Renal pelvis (tissue), 1 donor: ENCODE measurements at regions not wholly inside any gene's neighbourhood (a gene's known extent, or its start where the extent isn't known, plus 50 kb on each side); places are given as distances from the start of the nearest gene placed in this dataset.
"Not testable (repeated sequence)": the region's sequence is repeated elsewhere in the genome, so short reads cannot be mapped to it uniquely, and the experiment has no call there.

Source experiments
- DNase-seq: peaks from one replicate; pipeline ENCODE4 v3.0.0-alpha.2; 2013

DNA sequence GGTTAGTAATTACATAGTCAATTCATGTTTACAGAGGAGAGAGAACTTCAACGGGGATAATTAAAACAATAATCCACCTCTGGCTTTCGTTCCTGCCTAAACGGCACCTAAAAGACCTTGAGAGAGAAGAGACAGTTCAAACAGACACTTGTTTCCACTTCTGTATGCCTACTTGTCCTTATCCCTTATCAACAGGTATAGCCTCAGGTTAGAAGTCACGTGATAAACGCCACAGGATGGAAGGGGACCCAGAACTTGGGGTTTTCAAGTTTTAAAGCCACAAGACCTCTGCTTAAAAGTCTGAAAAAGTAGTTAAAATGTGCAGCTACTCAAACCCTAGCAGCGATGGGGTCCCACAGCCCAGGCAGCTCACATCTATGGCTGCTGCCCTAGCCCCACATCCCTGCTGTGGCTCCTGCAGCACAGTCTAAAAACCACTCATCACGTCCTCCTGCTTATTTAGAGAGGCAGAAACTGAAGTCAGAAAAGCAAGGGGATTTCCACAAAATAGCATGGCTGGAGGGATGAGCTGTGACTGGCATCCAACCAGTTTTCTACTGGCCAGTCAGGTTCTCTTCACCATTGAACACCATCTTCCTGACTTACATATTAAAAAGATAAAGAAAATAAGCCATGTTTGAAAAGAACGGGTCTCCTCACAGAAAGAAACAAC lies 51.2 kb upstream of the SEC16B start:
- no peak for DNase-seq

DNA sequence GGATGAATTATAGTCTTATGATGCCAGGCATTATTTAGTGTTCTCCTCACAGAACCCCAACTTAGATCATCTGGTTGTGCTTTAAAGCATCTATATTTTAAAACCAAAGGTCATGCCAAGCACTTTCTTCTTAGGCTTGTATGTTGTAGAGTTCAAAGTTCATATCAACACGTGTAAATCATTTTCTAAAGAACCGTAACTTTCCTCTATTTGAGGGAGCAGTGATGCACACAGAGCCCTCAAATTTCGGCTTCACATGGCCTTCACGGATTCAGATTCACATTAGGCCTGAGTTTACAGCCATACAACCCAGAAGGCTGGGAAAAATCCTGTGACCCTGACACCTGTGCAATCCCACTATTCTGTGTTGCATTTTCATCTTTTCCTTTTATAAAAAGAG lies 52.1 kb upstream of the SEC16B start:
- no peak for DNase-seq

DNA sequence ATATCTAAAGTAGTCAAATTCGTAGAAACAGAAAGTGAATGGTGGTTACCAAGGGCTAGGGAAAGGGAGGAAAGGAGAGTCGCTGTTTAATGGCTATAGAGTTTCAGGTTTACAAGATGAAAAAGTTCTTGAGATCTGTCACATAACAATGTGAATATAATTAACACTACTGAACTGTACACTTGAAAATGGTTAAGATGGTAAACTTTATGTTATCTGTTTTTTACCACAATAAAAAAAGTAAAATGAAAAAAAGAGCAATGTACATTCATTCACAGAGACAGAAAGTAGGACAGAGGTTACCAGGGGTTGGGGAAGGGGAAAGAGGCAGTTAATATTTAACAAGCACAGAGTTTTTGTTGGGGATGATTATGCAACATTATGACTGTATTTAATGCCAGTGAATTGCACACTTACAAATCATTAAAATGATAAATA lies 53.3 kb upstream of the SEC16B start:
- no peak for DNase-seq

DNA sequence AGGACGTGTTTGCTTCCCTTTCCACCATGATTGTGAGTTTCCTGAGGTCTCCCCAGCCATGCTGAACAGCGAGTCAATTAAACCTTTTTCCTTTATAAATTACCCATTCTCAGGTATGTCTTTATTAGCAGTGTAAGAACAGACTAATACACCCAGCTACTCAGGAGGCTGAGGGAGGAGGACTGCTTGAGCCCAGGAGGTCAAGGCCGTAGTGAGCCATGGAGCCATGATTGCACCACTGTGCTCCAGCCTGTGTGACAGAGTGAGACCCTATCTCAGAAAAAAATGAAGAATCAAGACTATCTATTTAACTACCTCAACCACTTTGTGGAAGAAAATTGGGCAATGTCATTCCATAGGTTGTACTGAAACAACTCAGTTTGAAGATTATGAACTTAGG lies 54.6 kb upstream of the SEC16B start:
- no peak for DNase-seq

DNA sequence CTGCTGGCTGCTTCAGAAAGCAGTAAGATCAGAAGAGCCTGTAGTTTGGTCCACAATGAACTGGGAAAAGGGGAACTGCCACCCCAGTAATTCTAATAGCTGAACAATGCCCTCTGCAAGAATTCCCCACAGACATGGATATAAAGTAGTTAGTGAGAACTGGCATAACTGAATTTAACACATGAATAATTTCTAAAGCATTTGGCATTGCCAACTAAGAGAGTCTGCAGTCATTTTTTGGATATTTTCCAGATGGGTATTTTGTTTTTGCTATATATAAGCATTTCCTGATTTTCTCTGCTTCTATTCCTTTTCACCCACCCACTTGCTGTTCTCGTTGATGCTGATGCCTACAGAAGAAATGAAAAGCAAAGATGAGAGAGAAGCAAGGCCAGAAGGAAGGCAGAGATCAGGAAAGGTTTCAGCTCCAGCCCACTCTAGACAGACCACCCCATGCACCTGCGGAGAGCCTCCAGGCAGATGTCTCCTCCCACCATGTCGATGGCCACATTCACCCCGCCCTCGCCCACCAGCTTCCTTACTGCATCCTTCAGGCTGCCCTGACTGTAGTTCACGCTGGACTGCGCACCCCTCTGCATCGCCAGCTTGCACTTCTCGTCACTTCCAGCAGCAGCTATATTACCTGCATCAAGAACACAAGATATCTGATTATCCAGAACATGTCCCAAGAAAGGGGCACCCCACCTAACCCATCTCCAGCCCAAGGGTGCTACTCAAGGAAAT lies 55.9 kb upstream of the SEC16B start:
- DNase-seq = no peak

DNA sequence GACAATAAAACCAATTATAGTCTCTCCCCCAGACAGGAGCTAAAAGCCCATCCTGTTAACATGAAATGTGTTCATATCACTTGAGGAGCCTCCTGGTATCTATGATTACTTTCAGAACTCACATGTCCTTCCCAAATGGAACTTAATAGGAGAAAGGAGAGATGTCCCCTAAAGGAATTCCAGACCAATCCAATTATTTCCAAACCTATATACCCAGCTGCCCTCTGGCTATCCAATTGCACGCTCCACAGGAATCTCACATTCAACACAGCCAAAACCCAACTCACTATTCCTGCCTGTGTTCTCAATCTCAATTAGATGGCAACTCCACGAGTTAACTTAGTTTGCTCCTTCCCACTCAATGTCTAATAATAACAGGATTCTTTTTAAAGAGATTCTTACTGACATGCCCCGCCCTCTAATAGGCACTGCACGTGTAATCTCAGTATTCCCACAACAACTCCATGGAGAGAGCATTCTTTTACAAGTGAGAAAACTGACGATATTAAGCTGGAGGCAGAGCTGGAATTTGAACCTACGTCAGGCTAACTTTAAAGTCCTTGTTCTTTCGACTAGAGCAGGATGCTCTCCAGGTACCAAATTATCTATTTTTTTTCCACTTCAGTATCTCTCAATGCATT lies 59.1 kb upstream of the SEC16B start:
- DNase-seq = no peak

DNA sequence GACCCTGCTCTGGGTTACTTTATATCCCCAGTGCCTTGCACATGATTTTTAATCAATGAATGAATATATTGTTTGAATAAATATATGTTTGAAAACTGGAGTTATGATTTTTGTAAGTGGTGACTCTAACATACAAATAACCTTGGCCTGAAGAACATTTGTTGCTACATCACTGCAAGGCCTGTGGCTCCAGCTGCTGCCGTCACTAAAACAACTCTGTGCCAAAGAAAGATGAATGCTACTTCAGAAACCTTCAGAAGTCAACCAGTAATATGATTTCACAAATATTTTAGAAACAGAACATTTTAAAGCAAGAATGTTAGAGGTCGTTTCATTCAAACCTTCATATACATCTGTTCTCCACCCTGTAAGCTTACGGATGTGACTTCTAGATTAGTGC lies 60.6 kb upstream of the SEC16B start:
- no peak for DNase-seq

DNA sequence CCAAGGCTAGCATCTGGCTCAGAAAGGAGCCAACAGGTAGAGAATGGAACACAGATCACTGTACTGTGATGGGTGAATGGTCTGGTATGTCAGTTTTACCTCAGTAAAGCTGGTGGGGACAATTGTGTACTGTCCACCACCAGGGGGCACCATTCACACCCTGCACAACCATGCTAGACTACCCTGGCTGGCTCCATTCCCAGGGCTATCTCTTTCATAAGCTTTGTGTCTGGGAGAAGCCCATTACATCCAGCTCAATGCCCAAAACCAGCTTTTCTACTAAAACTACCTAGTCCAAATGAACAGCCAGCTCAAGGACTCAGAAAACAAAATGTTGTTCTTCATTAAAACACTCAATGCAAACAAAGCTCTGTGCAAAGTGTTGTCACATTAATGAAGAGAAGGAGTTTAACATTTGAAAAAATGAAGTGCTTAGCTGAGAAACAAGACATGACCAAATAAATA lies 62.0 kb upstream of the RASAL2 start:
- peak; percentile 77 for DNase-seq

DNA sequence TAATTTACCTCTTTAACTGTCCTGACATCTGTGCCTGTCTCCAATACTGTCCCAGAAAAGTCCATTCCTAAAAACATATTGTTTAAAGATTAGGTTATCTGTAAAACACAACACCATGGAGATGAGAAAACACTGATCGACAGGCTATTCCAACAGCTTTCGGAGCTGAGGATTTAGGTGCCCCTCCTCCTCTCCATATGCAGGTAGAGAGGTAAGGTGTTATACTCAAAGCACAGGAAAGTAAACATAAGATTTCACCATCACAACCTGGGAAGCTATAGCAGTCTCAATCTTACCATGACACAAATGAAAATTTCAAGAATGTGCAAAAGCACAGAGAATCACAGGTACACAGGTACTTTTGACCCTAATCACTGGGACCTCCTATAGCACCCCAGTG lies 60.9 kb upstream of the RASAL2 start:
- no peak for DNase-seq

DNA sequence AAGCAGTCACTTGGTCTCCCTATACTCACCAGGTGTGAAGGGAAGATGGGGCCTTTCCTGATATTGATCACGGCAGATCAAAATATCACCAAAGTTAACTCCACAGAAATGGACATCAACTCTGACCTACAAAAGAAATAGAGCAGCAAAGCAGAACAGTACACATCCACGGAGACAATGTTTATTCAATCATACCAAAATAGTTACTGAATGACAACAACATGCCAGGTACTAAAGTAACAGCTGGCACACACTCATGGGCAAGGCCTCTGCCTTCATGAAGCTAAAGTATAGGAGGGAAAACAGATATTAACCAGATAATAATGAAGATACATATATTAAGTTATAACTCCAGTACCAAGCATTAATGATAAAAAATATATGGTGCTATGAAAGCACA lies 59.2 kb upstream of the RASAL2 start:
- DNase-seq = no peak

DNA sequence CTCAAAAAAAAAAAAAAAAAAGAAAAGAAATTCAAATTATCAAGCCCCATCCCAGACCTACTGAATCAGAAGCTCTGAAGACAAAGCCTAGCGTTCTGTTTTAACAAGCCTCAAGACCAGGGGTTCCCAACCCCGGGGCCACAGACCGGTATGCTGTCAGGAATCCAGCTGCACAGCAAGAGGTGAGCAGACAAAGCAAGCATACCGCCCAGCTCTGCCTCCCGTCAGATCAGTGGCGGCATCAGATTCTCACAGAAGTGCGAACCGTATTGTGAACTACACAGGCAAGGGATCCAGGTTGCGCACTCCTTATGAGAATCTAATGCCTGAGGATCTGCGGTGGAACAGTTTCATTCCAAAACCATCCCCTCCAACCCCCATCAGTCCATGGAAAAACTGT lies 57.8 kb upstream of the RASAL2 start:
- no peak for DNase-seq

DNA sequence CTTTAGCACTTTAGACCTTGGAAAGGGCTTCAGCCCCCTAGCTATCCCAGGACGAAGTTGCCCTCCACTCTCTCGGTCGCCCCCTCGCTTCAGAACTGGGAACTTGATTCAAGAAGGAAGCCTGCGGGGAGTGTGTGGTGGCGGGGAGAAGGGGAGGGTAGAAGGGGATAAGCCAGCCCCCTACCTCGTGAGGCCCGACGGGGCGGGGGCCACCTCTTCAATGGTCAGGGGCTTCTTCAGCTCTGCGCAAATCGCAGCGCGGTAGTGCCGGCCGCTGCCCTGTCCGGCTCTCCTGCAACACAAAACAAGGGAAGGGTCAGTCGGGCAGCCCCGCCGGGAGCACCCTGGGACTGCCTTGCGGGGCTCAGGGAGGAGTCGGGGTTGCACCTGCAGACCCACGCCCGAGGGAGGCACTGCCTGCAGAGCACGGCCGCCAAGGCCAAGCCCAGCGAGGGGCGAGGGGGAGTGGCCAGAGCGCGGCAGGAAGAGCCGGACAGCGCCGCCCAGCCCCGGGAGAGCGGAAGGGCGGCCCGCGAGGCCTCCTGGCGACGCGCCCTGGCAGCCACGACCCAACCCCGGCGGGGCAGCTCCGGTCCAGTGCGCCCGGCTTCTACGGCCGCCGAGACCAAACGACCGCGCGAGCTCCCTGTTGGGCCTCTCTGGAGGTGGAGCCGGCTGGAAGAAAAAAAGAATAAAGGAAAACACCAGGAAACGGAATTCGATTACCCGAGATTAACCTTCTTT lies 56.2 kb upstream of the RASAL2 start:
- DNase-seq = peak; percentile 83

DNA sequence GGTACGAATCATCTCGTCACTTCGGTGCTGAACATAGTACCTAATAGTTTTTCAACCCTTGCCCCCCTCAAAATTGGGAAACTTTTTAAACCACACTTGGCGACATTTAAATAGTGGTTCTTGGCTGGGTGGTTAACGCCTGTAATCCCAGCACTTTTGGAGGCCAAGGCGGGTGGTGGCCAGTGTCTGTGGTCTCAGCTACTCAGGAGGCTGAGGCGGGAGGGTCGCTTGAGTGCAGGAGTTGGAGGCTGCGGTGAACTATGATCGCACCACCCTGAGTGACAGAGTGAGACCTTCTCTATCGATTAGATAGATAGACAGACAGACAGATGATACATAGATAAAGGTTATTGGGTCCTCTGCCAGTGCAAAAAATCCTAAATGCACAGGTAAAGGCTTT lies 55.5 kb upstream of the RASAL2 start:
- DNase-seq = no peak

DNA sequence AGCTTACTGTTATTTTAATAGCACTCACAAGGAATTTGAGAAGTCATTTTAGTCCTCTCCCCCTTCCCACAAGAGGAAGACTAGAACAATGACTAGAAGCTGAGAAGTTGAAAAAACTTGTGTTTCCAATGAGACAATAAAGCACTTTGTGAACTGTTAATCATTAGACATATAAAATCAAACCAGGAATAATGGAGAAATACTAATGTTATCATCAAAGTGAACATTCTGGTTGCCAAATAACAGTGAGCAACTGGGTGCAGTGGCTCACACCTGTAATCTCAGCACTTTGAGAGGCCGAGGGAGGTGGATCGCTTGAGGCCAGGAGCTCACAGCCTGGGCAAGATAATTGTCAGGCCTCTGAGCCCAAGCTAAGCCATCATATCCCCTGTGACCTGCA lies 54.0 kb upstream of the RASAL2 start:
- DNase-seq = no peak

DNA sequence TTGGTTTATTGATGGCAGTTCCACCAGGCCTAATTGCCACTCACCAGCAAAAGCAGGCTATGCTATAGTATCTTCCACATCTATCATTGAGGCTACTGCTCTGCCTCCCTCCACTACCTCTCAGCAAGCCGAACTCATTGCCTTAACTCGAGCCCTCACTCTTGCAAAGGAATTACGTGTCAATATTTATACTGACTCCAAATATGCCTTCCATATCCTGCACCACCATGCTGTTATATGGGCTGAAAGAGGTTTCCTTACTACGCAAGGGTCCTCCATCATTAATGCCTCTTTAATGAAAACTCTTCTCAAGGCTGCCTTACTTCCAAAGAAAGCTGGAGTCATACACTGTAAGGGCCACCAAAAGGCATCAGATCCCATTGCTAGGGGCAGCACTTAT lies 50.0 kb upstream of the RASAL2 start:
- DNase-seq = not testable (repeated sequence)
